NCI-H2029 treated with DMSO at 0.1 percent for 48 hours (cell line): ENCODE measurements at regions not wholly inside any gene's neighbourhood (a gene's known extent, or its start where the extent isn't known, plus 50 kb on each side); places are given as distances from the start of the nearest gene placed in this dataset.
"Not testable (repeated sequence)": the region's sequence is repeated elsewhere in the genome, so short reads cannot be mapped to it uniquely, and the experiment has no call there.

Source experiments
- DNase-seq: peaks from one replicate; lab custom pipeline; 2025; lab: John Stamatoyannopoulos, UW

GRCh38 chr7:67301667-67302066, 305.0 kb downstream of the TYW1 start:
- DNase-seq, result no peak

GRCh38 chr7:67302113-67303039, 305.7 kb downstream of the TYW1 start:
- DNase-seq, result peak; percentile 95

- not testable (repeated sequence) for DNase-seq
Measured at GRCh38 chr7:67304846-67305245, 308.2 kb downstream of the TYW1 start.

DNA sequence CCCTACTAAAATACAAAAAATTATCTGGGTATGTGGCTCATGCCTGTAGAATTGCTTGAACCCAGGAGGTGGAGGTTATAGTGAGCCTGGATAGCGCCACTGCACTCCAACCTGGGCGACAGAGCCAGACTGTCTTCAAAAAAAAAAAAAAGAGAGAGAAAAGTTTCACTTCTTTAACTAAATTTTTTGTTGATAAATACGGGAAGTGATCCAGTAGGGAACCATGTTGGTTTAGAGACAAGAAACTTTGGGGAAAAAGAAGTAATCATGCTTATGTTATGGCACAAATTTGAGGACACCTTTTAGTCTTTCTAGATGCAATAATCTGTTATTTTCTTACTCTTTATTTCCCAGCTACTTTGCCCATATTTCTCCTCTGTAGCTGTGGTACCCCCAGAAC, 309.7 kb downstream of the TYW1 start:
- no peak for DNase-seq

DNA sequence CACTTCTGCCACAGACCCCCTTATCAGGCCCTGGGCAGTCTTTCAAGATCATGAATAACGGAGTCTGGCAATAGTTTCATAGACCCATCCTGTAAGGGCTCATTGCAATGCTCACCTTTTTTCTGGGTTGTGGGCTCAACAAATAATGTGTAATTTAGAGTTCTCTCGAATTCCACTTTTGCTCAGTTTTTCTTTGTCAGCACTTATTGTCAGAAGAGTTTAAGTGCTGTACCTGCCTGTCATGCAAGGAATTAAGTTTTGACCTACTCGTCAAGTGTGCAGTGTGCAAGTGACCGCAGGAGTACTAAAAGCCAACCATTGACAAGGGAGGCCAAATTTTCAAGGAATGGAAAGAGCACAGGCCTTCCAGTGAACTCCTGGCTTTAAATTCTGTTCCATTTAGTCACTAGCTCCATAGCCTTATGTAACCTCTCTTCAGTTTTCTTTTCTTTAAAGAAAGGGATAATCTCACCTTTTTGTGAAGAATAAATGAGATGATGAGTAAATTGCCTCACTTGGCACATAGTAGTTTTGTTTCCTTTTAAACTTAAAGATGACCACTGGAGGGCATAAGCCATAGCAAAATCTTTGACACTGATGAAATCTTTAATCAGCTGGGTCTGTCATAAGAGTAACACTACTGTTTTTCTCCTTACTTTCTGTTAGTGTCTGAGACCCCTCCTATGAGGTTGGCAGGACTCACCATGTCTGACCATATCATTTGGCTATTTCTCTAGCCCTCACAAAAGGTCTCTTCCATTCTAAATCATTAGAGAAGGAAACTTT, 313.3 kb downstream of the TYW1 start:
- DNase-seq, result no peak

GRCh38 chr7:67311901-67312300, 315.3 kb downstream of the TYW1 start:
- no peak for DNase-seq

DNA sequence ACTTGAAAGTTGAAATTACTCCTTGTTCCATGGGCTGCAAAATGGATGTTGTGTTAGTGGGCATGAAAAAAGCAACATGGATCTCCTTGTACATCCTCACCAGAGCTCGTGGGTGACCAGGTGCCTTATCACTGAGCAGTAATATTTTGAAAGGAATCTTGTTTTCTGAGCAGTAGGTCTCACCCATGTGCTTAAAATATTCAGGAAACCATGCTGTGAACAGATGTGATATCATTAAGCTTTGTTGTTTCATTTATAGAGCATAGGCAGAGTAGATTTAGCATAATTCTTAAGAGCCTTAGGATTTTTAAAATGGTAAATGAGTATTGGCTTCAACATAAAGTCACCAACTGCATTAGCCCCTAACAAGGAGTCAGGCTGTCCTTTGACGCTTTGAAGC, 316.6 kb downstream of the TYW1 start:
- DNase-seq, result no peak

GRCh38 chr7:67316902-67317301, 320.3 kb downstream of the TYW1 start:
- not testable (repeated sequence) for DNase-seq

DNA sequence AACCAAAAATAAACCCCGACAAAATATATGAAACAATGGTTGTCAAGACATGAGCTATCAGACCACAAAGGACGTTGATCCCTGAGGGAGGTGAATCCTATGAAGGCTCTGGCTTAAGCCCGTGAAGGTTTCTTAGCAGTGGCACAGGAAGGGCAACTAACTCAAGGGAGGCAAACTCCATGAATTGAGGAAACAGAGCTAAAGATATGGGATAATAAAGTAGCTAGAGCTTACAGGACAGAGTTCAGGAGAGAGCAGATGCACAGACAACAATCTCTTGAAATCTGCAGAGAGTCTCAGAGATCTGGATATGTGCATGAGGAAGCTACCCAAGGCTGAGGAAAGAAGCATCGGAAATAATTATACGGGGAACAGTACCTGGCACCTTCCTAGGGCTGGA, 331.6 kb downstream of the TYW1 start:
- not testable (repeated sequence) for DNase-seq

- not testable (repeated sequence) for DNase-seq
Measured at GRCh38 chr7:67335165-67335564, 338.5 kb downstream of the TYW1 start.

DNA sequence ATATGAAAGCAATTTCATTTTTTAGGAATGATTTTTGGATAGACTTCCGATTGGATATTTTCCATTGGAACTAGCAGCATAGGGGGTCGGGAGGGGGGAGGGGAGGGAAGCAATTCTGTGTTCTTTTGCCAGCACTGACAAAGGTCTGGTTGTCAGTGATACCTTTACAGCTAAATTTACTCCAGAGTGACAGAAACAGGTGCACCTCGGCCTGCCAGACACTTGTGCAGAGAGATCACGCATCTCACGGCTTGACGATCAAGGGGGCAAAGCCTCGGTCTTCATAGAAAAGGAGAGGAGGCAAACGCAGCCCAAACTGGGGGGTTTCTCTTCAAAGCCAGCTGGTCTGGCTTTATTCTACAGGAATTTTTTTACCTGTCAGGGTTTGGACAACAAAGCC, 339.0 kb downstream of the TYW1 start:
- DNase-seq, result not testable (repeated sequence)

GRCh38 chr7:67338545-67338944, 341.9 kb downstream of the TYW1 start:
- DNase-seq, result not testable (repeated sequence)

DNA sequence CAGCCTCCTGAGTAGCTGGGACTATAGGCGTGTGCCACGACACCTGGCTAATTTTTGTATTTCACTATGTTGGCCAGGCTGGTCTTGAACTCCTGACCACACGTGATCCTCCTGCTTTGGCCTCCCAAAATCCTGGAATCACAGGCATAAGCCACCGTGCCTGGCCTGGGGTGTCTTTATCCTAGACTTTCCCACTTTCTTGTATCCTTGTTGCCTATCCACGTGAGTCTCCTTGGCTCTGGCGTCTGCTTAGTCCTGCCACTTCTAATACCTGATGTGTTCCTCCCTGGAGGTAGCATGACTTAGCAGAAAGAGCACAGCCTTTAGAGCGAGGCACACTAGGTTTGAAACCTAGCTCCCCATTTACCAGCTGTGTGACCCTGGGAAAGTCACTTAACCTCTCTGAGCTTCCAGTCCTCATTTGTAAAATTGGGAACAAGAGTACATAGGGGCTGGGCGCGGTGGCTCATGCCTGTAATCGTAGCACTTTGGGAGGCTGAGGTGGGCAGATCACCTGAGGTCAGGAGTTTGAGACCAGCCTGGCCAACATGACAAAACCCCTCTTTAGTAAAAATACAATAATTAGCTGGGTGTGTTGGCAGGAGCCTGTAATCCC, 344.6 kb downstream of the TYW1 start:
- DNase-seq, result no peak

- DNase-seq, result no peak
Measured at GRCh38 chr7:67343114-67343513, 346.5 kb downstream of the TYW1 start.

- peak; percentile 60 for DNase-seq
Measured at GRCh38 chr7:67343572-67343971, 346.9 kb downstream of the TYW1 start.

DNA sequence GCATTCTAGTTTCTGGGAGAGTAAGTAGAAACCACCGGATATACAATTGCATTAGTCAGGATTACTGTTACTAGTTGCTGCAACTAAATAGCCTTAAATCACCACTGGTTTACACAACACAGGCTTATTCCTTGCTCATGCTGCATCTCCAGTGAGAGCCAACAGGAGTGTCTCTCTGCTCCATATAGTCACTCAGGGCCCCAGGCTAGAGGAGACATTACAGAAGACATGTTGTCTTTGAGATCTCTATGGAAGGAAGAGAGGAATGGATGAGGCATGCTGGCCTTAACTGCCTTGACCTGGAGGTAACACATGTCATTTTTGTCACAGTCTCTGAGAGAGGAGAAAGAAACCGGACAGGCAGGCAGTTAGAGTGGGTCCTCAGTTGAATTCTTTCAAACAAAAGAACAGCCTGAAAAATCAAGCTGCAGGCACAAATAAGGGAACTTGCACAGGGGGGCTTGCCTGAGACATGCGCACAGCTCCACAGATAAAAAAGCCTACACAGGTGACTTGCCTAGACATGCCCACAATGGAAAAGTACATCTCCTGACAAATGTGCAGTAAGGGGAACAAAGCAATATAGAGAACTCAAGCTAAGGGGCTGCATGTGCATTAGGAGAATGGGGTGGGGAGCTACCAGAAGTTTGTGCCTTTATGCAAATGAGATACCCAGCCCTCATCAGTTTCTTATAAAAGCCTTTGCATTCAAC, 348.0 kb downstream of the TYW1 start:
- DNase-seq, result no peak

- no peak for DNase-seq
Measured at GRCh38 chr7:67346126-67346525, 349.5 kb downstream of the TYW1 start.

DNA sequence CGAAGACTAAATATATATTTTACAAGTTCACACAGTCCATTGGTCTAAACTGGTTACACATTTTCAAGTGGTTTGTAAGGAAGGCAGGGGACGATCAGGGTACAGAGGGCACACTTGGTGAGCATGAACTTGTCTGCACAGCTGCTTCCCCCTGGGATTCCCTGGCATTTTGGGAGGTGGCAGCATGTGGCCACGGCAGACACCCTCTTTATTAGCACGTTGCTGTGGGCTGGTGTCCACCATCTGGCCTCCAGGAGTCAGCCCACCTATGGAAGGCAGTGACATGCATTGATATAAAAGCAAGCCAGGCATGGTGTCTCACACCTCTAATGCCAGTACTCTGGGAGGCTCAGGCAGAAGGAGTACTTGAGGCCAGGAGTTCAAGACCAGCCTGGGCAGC, 350.2 kb downstream of the TYW1 start:
- DNase-seq, result no peak

DNA sequence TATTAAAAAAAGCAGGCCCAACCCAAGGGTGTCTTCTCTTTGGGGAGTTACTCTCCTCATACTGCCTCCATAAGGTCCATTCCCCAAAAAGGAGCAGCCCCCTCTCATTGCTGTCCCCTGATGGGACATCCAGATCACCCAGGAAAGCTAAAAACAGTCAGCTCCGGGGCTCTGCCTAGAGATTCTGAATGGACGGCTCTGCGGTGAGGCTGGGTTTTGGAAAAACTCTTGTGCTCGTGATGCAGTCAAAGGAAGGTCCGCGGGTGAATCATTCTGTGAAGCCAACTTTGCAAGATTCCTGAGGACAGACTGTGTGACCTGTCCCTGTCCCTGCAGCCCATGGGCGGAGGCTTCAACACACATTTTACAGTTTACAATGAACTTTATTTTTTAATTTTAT, 351.5 kb downstream of the TYW1 start:
- no peak for DNase-seq

- not testable (repeated sequence) for DNase-seq
Measured at GRCh38 chr7:67357653-67358052, 361.0 kb downstream of the TYW1 start.

GRCh38 chr7:67358316-67358715, 361.7 kb downstream of the TYW1 start:
- not testable (repeated sequence) for DNase-seq

DNA sequence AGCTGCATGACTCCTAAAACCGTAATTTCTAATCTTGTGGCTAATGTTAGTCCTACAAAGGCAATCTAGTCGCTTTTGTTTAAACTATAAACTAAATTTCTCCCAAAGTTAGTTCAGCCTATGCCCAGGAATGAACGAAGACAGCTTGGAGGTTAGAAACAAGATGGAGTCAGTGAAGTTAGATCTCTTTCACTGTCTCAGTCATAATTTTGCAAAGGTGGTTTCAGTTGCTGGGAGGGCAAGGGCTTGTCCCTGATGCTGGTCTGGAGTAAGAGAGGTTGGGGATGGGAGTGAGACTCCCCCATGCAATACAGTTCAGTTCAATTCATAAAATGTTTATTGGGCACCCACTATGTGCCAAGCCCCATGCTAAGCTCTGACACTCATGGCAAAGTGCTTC, 362.1 kb downstream of the TYW1 start:
- not testable (repeated sequence) for DNase-seq
